ENCODE measurements at regions not wholly inside any gene's neighbourhood (a gene's known extent, or its start where the extent isn't known, plus 50 kb on each side); places are given as distances from the start of the nearest gene placed in this dataset.

GRCh38 chr2:223439184-223439583 is 163.0 kb downstream of the SCG2 start:
- Histone ChIP-seq H3K27me3 (replicated peaks; ENCODE audit: control insufficient read depth, insufficient read depth, low read length) (no peaks in the 10 kb centered on the region), H3K4me3 (replicated peaks; ENCODE audit: low read depth, low read length) (no peak overlapping the region), H3K36me3 (ENCODE audit: control insufficient read depth, insufficient read depth, low read length) (no peaks in the 10 kb centered on the region)
- no peak for DNase-seq (ENCODE audit: extremely low read depth, insufficient read length)
- no peak for TF ChIP-seq CTCF (IDR thresholded peaks at IDR 0.05; ENCODE audit: insufficient read depth, low read length, poor library complexity, severe bottlenecking)

GRCh38 chr2:223439786-223440185 is 162.4 kb downstream of the SCG2 start:
- Histone ChIP-seq H3K36me3 (ENCODE audit: control insufficient read depth, insufficient read depth, low read length) (no peaks in the 10 kb centered on the region), H3K27me3 (replicated peaks; ENCODE audit: control insufficient read depth, insufficient read depth, low read length) (no peaks in the 10 kb centered on the region), H3K4me3 (replicated peaks; ENCODE audit: low read depth, low read length) (no peak overlapping the region)
- DNase-seq (ENCODE audit: extremely low read depth, insufficient read length) = no peak
- no peak for TF ChIP-seq CTCF (IDR thresholded peaks at IDR 0.05; ENCODE audit: insufficient read depth, low read length, poor library complexity, severe bottlenecking)

GRCh38 chr2:223442847-223443246 is 159.3 kb downstream of the SCG2 start:
- Histone ChIP-seq H3K36me3 (ENCODE audit: control insufficient read depth, insufficient read depth, low read length) (no peaks in the 10 kb centered on the region), H3K27me3 (replicated peaks; ENCODE audit: control insufficient read depth, insufficient read depth, low read length) (no peaks in the 10 kb centered on the region), H3K4me3 (replicated peaks; ENCODE audit: low read depth, low read length) (no peak overlapping the region)
- TF ChIP-seq CTCF (IDR thresholded peaks at IDR 0.05; ENCODE audit: insufficient read depth, low read length, poor library complexity, severe bottlenecking) = no peak
- DNase-seq (ENCODE audit: extremely low read depth, insufficient read length) = no peak

GRCh38 chr2:223450246-223450645 is 151.9 kb downstream of the SCG2 start:
- Histone ChIP-seq H3K4me3 (replicated peaks; ENCODE audit: low read depth, low read length) (no peak overlapping the region), H3K36me3 (ENCODE audit: control insufficient read depth, insufficient read depth, low read length) (no peaks in the 10 kb centered on the region), H3K27me3 (replicated peaks; ENCODE audit: control insufficient read depth, insufficient read depth, low read length) (no peaks in the 10 kb centered on the region; the same call in 1 of the 2 replicates)
- no peak for TF ChIP-seq CTCF (IDR thresholded peaks at IDR 0.05; ENCODE audit: insufficient read depth, low read length, poor library complexity, severe bottlenecking)
- DNase-seq (ENCODE audit: extremely low read depth, insufficient read length) = no peak

GRCh38 chr2:223457301-223457700 is 144.9 kb downstream of the SCG2 start:
- DNase-seq (ENCODE audit: extremely low read depth, insufficient read length) = no peak
- TF ChIP-seq CTCF (IDR thresholded peaks at IDR 0.05; ENCODE audit: insufficient read depth, low read length, poor library complexity, severe bottlenecking) = no peak
- no peaks in the 10 kb centered on the region for H3K36me3 ChIP-seq (ENCODE audit: control insufficient read depth, insufficient read depth, low read length)
- H3K4me3 ChIP-seq (replicated peaks; ENCODE audit: low read depth, low read length) = no peak overlapping the region
- H3K27me3 ChIP-seq (replicated peaks; ENCODE audit: control insufficient read depth, insufficient read depth, low read length) = no peaks in the 10 kb centered on the region; the same call in 1 of the 2 replicates

GRCh38 chr2:223459328-223459939 is 142.7 kb downstream of the SCG2 start:
- H3K4me3 ChIP-seq (replicated peaks; ENCODE audit: low read depth, low read length) = no peak overlapping the region
- H3K27me3 ChIP-seq (replicated peaks; ENCODE audit: control insufficient read depth, insufficient read depth, low read length) = no peaks in the 10 kb centered on the region
- no peak for TF ChIP-seq CTCF (IDR thresholded peaks at IDR 0.05; ENCODE audit: insufficient read depth, low read length, poor library complexity, severe bottlenecking)
- no peak for DNase-seq (ENCODE audit: extremely low read depth, insufficient read length)
- H3K36me3 ChIP-seq (ENCODE audit: control insufficient read depth, insufficient read depth, low read length) = no peaks in the 10 kb centered on the region

Measured in GM06990 (cell line).